Superior temporal gyrus (tissue), 1 donor: ENCODE measurements at regions not wholly inside any gene's neighbourhood (a gene's known extent, or its start where the extent isn't known, plus 50 kb on each side); places are given as distances from the start of the nearest gene placed in this dataset.
"Not testable (repeated sequence)": the region's sequence is repeated elsewhere in the genome, so short reads cannot be mapped to it uniquely, and the experiment has no call there.

Source experiments
- DNase-seq: peaks from one replicate; pipeline ENCODE4 v3.0.0-alpha.2; 2016; ENCODE audit errors: extremely low spot score

DNA sequence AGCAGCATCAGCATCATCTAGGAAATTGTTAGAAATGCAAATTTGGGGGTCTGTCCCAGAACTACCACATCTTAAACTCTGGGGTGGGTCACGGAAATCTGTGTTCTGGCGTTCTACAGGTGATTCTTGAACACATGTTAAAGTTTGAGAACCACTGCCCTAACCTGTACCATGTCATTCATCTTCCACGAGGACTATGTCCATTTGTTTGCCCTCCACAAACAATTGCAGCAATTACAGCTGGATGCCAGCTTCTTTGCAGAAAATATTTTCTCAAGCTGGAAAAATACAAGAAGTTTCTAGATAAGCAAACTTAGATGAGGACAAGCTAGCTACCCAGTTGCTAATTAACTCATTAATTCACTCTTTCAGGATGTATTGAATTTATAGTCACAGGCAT, 54.1 kb downstream of the MAFB start:
- DNase-seq, result no peak

DNA sequence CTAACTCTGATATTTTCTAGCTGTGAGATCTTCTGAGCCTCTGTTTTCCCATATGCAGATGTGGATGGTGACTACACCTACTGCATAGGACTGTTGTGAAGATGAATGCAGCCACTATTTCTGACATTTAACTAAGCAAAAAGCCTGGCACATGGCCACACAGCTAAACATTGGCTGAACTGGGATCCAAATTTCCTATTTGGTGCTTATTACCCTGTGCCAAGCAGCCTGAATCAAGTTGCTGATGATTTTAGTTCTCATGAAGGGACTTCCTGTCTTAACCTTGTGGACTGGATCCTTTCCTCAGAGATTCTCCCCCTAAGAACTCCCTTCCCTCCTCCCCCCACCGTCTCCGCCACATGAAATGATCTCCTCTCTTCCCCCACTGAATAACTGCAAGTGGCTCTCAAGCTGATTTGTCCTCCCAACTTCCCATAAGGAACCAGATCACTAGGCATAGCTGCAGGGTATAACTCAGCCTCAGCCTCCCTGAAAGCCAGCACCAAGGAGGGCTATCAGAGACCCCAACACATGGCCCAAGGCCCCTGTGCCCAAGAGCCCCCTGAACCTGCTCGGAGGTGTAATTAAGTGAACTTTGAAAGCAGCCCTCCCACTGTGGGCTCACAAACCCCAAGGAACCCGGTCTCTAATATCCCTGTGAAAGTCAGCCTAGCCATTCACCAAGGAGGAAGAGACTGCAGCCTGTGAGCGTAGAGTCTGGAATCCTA, 55.7 kb downstream of the MAFB start:
- no peak for DNase-seq

DNA sequence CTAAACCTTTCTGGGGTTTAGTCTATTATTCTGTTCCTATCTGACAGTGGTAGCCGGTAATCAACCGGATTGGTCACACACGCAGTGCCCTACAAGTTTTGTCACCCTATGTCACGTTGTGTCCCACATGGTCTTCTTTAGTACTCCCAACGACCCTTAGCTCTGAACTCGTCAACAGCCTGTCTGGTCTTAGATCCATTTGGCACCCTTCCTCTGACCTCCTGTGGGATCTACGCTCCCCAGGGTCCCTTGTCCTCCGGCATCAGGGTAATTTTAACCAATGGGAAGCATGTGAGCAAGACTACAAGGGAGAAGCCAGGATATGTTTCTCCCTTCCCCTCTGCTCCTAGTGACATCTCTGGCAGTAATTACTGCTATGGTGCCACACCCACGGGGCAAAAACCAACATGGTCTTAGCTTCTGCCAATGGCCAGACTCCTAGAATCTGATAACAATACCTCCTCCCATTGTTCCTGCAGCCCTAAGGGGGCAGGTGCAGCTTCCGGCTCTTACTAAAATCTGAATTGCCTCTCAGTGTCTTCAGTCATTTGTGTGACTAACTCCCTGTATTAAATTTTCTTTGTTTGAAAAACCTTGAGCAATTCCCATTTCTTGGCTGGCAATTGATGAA, 56.6 kb downstream of the MAFB start:
- no peak for DNase-seq

DNA sequence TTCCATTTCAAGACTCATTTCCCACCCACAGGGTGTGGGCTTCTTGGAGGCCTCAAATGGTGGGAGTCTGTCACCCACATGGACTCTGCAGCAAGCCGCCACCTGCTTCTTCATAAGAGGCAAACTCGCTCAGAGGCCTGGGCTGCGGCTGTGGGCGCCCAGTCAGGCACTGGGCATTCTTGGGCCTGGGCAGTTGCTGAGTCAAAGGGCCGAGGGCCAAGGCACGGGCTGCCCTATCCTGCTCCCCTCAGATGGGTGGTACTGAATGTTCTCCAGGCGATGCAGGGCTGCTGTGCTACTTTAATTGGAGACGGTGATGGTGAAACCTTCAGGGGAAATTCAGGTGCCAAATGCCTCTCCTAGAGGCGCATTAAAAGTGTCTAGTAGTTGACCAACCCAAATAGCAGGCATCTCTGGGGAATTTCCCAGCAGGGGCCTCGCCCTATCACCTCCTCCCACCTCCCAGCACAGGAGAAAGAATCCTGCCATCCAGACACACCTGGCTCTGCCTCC, 57.9 kb downstream of the MAFB start:
- no peak for DNase-seq

DNA sequence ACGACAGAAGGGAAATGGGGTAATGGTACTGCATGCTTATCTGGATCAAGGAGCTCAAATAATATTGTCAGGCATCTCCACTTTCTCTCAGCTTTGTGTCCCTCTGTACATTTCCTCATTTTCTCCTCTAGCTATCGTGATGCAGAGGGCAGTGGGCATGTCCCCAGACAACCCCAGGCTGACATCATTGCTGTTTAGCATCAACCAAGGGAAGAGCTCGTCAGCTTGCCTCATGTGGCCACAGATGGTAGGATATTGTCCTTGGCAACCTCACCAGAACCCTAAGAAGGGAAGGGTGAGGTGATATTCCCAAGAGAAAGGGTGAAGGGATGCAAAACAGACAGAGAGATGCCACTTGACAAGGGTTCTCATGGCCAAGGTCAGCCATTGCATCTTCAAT, 58.3 kb downstream of the MAFB start:
- DNase-seq, result no peak

DNA sequence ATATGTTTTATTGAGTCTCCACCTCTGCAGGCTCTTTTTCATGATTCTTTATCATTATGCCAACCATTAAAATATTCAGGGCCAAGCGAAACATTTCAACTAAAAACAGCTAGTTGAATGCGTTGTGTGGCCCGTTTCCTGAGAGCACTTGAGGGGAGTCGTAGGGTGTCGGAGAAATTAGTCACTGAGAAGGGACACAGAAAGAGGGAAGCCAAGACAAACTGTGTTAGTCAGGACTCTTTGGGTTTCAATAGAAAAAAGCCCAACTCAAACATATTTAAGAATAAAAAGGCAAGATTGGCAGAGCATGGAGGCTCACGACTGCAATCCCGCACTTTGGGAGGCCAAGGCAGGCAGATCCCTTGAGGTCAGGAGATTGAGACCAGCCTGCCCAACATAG, 58.9 kb downstream of the MAFB start:
- no peak for DNase-seq

DNA sequence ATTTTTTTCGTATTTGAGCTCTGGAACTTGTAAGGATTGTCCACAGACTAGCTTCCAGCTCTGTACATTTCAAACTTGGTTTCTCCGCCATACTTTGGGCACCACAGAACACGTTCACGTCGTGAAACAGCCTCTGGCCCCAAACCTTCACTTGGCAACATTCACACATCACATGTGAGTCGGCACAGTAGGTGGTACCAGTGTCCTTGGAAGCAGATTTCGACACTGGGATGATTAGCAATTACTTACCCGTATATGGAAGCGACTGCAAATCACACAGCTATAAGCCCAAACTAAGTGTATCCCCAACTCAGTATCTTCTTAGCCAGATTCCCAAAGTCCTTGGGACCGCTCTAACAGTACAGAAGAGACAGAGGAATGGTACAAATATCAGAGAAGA, 60.2 kb downstream of the MAFB start:
- no peak for DNase-seq

DNA sequence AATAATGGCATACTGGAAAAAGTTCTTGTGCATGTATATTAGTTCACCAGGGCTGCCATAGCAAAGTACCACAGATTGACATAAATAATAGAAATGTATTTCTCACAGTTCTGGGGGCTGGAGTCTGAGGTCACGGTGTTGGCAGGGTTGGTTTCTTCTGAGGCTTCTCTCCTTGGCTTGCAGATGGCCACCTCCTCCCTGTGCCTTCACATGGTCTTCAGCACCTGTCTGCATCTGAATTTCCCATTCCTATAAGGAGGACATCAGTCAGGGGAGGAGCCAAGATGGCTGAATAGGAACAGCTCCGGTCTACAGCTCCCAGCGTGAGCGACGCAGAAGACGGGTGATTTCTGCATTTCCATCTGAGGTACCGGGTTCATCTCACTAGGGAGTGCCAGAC, 70.0 kb downstream of the MAFB start:
- not testable (repeated sequence) for DNase-seq

DNA sequence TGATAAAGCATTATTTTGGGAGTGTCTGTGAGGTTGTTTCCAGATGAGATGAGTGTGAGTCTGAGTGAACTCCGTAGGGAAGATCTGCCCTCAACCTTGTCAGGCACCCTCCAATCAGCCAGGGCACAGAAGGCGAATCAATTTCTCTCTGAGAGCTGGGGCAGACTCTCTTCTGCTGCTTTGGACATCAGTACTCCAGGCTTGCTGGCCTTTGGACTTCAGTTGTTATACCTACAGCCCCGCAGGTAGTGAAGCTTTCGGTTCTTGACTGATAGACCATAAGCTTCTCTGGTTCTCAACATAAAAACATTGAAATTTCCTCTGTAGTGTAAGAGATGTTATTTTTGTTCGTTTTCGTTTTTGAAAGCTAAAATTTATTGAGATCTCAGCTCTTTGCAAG, 71.4 kb downstream of the MAFB start:
- DNase-seq, result no peak

DNA sequence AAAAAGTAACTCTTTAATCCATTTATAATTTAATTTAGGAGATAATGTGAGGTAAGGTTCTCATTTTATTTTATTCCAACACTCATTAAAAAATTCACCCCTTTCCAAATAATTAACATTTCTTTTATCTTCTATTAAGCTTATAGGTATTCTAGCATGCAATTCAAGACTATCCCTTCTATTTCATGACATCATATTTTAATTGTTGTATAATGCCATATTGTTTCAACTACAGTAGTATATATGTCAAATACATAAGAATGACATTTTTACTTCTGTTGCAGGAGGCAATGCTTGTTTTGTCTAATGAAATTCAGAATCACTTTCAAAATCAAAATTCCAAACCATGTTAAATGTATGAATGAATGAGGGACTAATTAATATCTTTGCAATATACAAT, 76.2 kb downstream of the MAFB start:
- no peak for DNase-seq

DNA sequence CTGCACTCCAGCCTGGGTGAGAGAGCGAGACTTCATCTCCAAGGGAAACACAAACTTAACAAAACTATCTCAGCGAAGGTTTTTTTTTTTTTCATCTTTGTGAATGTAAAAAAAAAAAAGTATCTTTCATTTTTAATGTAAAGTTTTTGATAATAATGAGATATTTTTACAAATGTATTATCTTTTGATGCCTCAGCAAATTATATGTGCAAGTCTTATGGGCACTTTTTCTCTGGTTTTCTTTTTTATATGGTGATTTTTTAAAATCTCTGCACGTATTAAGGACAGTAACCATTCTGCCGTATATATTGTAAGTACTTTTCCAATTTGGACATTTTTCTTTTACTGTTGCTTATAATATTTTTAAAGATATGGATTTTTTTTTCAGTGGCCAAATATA, 76.8 kb downstream of the MAFB start:
- no peak for DNase-seq

DNA sequence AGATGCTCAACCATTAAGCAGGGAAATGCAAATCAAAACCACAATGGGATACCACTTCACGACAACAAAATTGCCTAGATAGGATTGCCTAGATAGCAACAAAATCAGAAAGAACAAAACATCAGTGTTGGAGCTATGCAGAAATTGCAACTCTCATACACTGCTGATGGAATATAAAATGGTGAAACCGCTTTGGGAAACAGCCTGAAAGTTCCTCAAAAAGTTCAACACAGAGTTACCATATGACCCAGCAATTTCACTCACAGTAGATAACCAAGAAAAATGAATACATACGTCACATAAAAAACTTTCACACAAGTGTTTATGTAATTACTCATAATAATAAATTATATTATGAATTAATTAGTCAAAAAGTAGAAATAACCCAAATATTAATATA, 78.3 kb downstream of the MAFB start:
- DNase-seq, result no peak

DNA sequence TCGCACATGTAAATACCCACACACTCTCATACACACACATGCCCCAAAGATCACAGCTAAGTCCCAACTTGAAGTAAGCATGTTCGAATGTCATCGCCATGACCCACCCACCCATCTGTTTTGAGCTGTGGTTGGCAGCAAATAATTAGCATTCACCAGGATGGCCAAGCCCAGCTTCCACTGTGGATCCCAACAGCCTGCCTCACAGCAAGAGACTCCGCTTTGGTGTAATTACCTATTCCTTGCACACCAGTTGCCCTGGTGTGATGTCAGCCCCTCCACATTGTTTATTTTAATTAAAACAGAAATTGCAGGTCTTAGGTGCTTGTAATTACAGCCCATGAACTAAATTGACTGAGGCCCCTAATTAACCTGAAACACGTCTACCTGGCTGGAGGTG, 81.1 kb downstream of the MAFB start:
- DNase-seq, result no peak

DNA sequence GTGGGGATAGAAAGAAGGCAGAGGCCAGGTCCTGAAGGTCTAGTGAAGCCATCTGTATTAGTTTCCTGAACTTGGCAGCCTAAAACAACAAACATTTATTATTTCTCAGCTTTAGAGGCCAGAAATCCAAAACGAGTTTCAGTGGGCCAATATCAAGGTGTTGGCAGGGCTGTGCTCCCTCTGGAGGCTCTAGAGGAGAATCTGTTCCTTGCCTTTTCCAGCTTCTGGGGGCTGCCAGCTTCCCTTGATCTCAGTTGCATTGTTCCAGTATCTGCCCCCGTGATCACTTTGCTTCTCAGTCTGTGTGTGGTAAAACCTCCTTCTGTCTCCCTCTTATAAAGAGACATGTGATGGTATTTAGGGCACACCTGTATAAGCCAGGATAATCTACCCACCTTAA, 82.4 kb downstream of the MAFB start:
- DNase-seq, result no peak

DNA sequence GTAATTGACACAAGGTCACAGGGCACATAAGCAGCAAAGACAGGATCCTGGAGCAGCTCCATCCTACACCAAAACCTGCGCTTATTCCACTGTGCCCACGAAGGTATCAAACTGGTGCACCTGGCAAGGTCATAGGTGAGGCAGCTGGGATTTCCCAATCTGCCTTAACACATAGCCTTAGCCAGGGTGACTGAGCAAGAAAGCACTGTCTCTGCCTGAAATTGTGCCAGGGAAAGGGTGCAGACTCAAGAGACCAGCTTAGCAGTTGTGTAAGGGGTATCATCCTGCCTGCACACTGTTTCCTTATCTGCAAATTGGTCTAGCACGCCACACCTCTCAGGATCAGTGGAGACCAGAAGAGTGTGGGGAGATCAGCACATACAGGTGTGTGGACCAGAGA, 82.8 kb downstream of the MAFB start:
- DNase-seq, result no peak

DNA sequence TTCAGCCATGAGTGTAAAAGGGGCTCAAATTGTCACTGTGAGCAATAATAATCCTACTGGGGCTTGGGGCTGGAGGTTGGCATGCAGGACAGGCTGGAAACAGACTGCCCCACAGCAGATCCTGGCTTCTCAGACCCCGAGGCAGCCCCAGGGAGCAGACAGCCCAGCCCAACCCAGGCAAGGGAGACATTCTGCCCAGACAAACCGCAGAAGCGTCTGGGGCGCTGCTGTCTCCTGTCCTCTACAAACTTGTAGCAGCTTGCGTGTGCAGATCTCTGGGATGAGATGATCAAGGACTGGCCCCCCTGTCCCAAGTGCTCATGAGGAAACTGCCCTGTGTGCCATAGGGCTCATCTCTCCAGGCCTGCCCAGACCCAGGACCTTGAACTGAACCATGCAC, 84.6 kb downstream of the MAFB start:
- DNase-seq, result no peak

DNA sequence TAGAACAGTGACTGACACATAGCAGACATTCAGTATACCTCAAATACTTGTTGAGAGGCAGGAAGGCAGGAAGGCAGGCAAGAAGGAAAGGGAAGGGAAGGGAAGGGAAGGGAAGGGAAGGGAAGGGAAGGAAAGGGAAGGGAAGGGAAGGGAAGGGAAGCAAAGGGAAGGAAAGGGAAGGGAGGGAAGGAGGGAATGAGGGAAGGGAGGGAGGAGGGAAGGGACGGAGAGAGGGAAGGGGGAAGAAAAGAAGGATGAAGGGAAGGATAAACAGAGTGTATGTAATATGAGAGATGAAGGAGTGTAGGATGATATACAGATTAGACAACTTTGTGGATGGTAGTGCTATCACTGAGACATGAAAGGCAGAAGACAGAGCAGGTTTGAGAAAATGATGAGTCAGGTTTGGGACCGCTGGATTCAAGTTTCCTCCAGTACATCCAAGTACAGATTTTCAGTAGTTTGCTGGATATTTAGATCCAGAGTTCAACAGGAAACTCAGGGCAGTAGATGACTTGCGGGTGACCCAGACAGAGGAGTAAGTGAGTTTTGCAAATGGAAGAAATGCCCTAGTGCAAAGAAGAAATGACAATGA, 85.9 kb downstream of the MAFB start:
- no peak for DNase-seq

DNA sequence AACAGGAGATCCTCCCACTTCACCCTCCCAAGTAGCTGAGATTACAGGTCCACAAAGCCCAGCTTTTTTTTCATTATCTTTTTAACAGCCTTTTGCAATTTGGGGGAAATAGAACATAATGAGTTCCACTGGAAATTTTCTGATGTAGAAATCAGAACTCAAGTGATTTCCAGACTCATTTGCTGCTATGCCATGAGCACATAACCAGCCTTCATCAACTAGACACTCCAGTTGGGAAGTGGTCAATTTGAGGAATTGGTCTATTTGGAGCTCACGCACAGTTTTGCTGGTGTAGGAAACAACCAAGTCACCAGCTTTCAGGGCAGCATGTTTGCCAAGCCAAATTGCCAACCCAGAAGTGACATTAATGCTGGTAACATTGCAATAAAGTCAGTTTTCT, 86.7 kb downstream of the MAFB start:
- no peak for DNase-seq

DNA sequence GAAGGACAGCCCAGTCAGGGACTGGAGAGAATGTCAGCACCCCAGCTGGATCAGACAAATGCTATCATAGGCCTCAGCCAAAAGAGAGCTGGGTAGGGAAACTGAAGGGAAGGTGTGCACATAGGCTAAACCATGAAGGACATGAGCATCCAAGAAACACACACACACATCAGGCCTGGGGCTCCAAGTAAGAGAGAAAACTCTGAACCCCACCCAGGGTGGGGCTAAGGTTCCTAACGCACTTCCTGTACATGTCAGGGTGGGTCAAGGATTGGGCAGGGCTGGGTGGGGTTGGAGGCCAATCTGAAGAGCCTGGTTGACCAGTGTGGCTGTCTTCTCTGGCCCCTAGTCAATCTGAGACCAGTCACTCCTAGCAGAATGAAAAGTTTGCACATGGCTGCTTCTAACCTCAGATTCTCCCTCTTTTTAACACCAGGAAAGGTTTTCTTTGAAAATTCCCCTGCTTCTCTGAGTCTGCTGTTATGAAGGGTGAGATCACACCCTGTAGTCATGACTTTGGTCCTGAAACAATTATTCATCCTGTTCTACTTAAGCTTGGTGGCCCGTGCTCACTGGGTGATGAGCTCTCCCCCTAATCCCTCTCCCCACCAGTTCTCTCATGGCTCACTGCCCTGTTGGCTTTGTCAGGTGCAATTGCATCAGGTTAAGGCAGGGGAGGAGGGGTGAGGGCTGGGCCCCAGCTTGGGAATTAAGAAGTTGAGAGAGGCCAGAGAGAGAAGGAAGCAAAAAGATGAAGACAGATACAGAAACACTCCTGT, 88.4 kb downstream of the MAFB start:
- no peak for DNase-seq

DNA sequence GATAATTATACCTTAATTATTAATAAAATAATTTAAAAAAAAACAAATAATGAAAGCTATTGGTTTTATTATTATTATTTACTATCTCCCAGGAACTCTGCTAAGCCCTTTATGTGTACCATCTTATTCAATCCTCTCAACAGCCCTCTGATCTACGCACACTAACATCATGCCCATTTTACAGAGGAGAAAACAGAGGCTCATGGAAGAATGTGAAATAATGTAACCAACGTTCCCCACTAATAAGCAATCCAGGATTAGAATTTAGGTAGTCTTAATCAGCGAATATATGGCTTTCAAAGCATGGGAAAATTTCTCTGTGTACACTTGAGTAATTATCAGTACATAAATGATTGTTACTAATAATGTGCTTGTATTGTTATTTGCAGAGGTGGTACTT, 89.0 kb downstream of the MAFB start:
- DNase-seq, result no peak

DNA sequence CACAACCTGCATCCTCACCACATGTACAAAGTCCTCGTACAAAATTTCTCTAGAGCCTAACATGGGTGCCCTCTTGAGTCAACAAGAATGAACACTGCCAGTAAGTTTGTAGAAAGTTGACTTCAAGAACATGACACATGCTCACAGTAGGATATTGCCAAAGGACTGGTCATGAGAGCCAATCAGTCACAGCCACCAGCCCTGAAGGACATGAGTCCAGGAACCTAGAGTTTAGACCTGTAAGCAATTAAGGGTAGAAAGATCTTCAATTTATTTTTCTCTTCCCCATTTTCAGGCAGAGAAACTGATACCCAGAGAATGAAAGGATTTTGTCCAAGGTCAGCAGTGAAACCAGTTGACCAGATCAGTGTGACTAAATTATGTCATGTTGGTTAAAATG, 96.1 kb downstream of the MAFB start:
- no peak for DNase-seq

DNA sequence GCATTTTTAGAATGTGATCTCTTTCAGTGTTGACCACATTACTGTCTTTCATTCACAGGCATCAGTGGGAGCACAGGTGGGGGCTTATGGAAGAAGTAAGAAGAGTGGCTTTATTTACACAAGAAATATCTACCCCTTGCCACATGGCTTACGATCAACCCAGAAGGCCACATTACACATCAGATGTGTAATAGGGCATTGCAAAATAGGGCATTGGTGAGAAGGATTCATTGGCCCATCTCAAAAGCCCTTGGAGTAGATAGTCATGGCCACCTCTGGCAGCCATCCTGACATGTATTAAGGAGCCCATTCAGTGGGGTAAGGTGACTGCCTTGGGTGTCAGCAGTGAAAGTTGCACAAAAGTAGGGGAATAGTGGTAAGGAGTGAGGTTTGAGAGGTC, 97.5 kb downstream of the MAFB start:
- DNase-seq, result no peak

DNA sequence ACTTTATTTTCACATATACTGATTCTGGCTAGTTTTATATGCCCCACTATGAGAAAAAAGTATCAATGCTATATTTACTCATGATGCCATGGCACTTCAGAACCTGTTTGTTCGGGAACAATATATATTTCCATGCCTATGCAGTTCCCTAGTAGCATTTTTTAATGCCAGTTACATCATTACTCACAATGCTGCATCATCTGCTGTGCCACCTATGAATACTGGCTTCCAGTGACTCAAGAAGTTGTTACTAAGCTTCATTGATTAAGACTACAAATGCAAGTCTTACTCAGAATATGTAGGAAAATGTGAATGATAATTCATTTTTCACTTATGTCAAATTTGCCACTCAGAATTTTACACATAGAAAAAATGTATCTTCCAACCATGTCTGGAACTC, 97.9 kb downstream of the MAFB start:
- DNase-seq, result no peak
